Head of caudate nucleus (tissue), 42 donors: ENCODE measurements at regions not wholly inside any gene's neighbourhood (a gene's known extent, or its start where the extent isn't known, plus 50 kb on each side); places are given as distances from the start of the nearest gene placed in this dataset.
"Not testable (repeated sequence)": the region's sequence is repeated elsewhere in the genome, so short reads cannot be mapped to it uniquely, and the experiment has no call there.

Experiments
- DNase-seq, 42 donors: peaks; one replicate each; pipeline versions ENCODE4 v3.0.0 to v3.0.0-alpha.2; 2020 to 2021; ENCODE audit warnings: mixed read lengths in 7 of 42
- intact Hi-C: fragments of 100-400 bp; cut with DNase I; formaldehyde crosslinking; loops from one replicate; pipeline ENCODE4 v1.15.0; 2022

- DNase-seq, result no peak
- intact Hi-C loops, result no loop called here
Measured at GRCh38 chr20:5663396-5663795, 52.6 kb upstream of the GPCPD1 start.

GRCh38 chr20:5662769-5663168 lies 52.0 kb upstream of the GPCPD1 start:
- intact Hi-C loops, result no loop called here
- no peak for DNase-seq

- DNase-seq, intact Hi-C loops: not testable (repeated sequence)
Measured at GRCh38 chr20:5660756-5661155, 50.0 kb upstream of the GPCPD1 start.
